Liver (tissue), 8 donors: ENCODE measurements at regions not wholly inside any gene's neighbourhood (a gene's known extent, or its start where the extent isn't known, plus 50 kb on each side); places are given as distances from the start of the nearest gene placed in this dataset.

ENCODE experiments used
- DNase-seq: peaks from one replicate; pipeline ENCODE4 v3.0.0-alpha.2; 2017; ENCODE audit warnings: low spot score
- H3K27ac ChIP-seq, 2 donors: one replicate each; pipeline ENCODE4 v1.7.0; 2013; ENCODE audit warnings: inconsistent platforms in 2 of 2, low read length in 2 of 2, control low read depth in 1 of 2, low read depth in 1 of 2, mild to moderate bottlenecking in 1 of 2
- H3K27me3 ChIP-seq, 4 donors: one replicate each; pipeline versions ENCODE4 v1.6.1 to v1.7.0; 2013; ENCODE audit warnings: low read length in 3 of 4, inconsistent platforms in 1 of 4, mild to moderate bottlenecking in 1 of 4, moderate library complexity in 1 of 4; ENCODE audit not compliant: control insufficient read depth in 4 of 4, insufficient read depth in 4 of 4
- H3K36me3 ChIP-seq, 4 donors: one replicate each; pipeline versions ENCODE4 v1.6.1 to v1.7.0; 2013; ENCODE audit warnings: low read length in 3 of 4, mild to moderate bottlenecking in 3 of 4, low read depth in 1 of 4, moderate library complexity in 1 of 4; ENCODE audit not compliant: control insufficient read depth in 4 of 4, insufficient read depth in 3 of 4
- H3K4me1 ChIP-seq, 4 donors: one replicate each; pipeline versions ENCODE4 v1.6.1 to v1.7.0; 2013; ENCODE audit warnings: low read length in 3 of 4, mild to moderate bottlenecking in 3 of 4, moderate library complexity in 1 of 4; ENCODE audit not compliant: control insufficient read depth in 4 of 4, insufficient read depth in 4 of 4
- H3K4me3 ChIP-seq, 3 donors: one replicate each; pipeline versions ENCODE4 v1.6.1 to v1.7.0; 2013; ENCODE audit warnings: low read length in 3 of 3, control low read depth in 1 of 3, low read depth in 1 of 3, mild to moderate bottlenecking in 1 of 3
- H3K9ac ChIP-seq, 2 donors: one replicate each; pipeline ENCODE4 v1.7.0; 2013; ENCODE audit warnings: low read length in 2 of 2, mild to moderate bottlenecking in 2 of 2, moderate library complexity in 2 of 2, control low read depth in 1 of 2, low read depth in 1 of 2
- H3K9me3 ChIP-seq, 4 donors: one replicate each; pipeline versions ENCODE4 v1.6.1 to v1.7.0; 2013; ENCODE audit warnings: low read length in 3 of 4; ENCODE audit not compliant: control insufficient read depth in 4 of 4
- ATF3 ChIP-seq: IDR thresholded peaks from 2 replicates; pipeline ENCODE4 v1.6.1; 2016; ENCODE audit warnings: antibody characterized with exemption
- EGR1 ChIP-seq, 2 donors: IDR thresholded peaks; 2 replicates each; pipeline ENCODE4 v1.6.1; 2016 to 2018; ENCODE audit warnings: antibody characterized with exemption in 2 of 2, low read depth in 2 of 2
- FOXA1 ChIP-seq: IDR thresholded peaks from 2 replicates; pipeline ENCODE4 v1.6.1; 2016; ENCODE audit warnings: antibody characterized with exemption
- FOXA2 ChIP-seq: IDR thresholded peaks from 2 replicates; pipeline ENCODE4 v1.6.1; 2016; ENCODE audit warnings: antibody characterized with exemption
- GABPA ChIP-seq, 2 donors: IDR thresholded peaks in 1 of 2; conservative IDR thresholded peaks in 1 of 2; 2 replicates each; pipeline ENCODE4 v1.6.1; 2016; ENCODE audit warnings: antibody characterized with exemption in 2 of 2, mild to moderate bottlenecking in 1 of 2, moderate library complexity in 1 of 2
- HNF4A ChIP-seq, 2 donors: conservative IDR thresholded peaks; 2 replicates each; pipeline ENCODE4 v1.6.1; 2016; ENCODE audit warnings: antibody characterized with exemption in 2 of 2, mild to moderate bottlenecking in 2 of 2
- HNF4G ChIP-seq: IDR thresholded peaks from 2 replicates; pipeline ENCODE4 v1.6.1; 2016; ENCODE audit warnings: antibody characterized with exemption
- MAX ChIP-seq: IDR thresholded peaks from 2 replicates; pipeline ENCODE4 v1.6.1; 2016; ENCODE audit warnings: antibody characterized with exemption
- RAD21 ChIP-seq, 2 donors: IDR thresholded peaks; 2 replicates each; pipeline ENCODE4 v1.6.1; 2016; ENCODE audit warnings: antibody characterized with exemption in 2 of 2, mild to moderate bottlenecking in 2 of 2
- REST ChIP-seq: IDR thresholded peaks from 2 replicates; pipeline ENCODE4 v1.6.1; 2016; ENCODE audit warnings: antibody characterized with exemption, mild to moderate bottlenecking
- RXRA ChIP-seq, 2 donors: IDR thresholded peaks; 2 replicates each; pipeline ENCODE4 v1.6.1; 2017 to 2018; ENCODE audit warnings: antibody characterized with exemption in 2 of 2, mild to moderate bottlenecking in 1 of 2
- TAF1 ChIP-seq: conservative IDR thresholded peaks from 2 replicates; pipeline ENCODE4 v1.6.1; 2016; ENCODE audit warnings: antibody characterized with exemption, mild to moderate bottlenecking
- YY1 ChIP-seq: IDR thresholded peaks from 2 replicates; pipeline ENCODE4 v1.6.1; 2016; ENCODE audit warnings: antibody characterized with exemption, mild to moderate bottlenecking
- ZBTB33 ChIP-seq: IDR thresholded peaks from 2 replicates; pipeline ENCODE4 v1.6.1; 2016; ENCODE audit warnings: antibody characterized with exemption
- WGBS: extraction: QIAGEN DNeasy Blood & Tissue Kit; methylation state at CpG from one replicate; pipeline ENCODE4 v1.1.7; 2013; 5-methylcytosine and 5-hydroxymethylcytosine counted together
- TF ChIP-seq, protein P1 (sequence below): fragments of 150-350 bp; IDR thresholded peaks from 2 replicates; pipeline ENCODE4 v1.5.1; 2017; ENCODE audit warnings: improper control_type of control experiment, low read depth, low read length; ENCODE audit not compliant: missing input control
- donor health status: healthy.
- donor health status: healthy.
- donor health status: healthy.
- donor health status: healthy.
- donor health status: healthy.

DNA sequence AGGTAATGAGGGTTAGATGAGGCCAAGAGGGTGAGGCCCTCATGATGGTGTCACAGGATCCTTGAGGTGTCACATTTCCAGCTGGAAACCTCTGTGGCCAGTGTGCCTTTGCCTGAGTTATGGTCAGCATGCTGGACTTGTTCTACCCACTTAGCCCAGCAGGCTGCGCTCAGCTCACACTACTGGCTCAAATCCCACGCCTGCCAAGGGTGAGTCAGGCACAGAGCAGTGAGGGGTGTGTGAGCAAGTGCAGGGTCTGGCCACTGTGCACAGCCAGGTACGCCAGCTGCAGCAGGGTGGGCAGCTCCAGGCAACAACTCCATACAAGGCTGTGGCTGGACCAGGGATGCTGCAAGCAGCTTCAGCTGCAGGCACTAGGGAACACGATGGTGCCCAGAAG lies 616.6 kb upstream of the FSHR start:
- WGBS: 58% methylated on average over 4 of the region's 4 CpGs
- TF ChIP-seq FOXA1 (no peak), EGR1 (IDR thresholded peaks at IDR 0.05; ENCODE audit: low read depth in 2 of 2) (no peak), GABPA (IDR thresholded peaks at IDR 0.05 in 1 of 2, conservative IDR thresholded peaks at IDR 0.05 in 1 of 2) (no peak), HNF4G (no peak), RXRA (IDR thresholded peaks at IDR 0.05) (no peak), RAD21 (IDR thresholded peaks at IDR 0.05) (peak; percentile 49 to 69), REST (no peak)
- TF ChIP-seq, protein P1, sequence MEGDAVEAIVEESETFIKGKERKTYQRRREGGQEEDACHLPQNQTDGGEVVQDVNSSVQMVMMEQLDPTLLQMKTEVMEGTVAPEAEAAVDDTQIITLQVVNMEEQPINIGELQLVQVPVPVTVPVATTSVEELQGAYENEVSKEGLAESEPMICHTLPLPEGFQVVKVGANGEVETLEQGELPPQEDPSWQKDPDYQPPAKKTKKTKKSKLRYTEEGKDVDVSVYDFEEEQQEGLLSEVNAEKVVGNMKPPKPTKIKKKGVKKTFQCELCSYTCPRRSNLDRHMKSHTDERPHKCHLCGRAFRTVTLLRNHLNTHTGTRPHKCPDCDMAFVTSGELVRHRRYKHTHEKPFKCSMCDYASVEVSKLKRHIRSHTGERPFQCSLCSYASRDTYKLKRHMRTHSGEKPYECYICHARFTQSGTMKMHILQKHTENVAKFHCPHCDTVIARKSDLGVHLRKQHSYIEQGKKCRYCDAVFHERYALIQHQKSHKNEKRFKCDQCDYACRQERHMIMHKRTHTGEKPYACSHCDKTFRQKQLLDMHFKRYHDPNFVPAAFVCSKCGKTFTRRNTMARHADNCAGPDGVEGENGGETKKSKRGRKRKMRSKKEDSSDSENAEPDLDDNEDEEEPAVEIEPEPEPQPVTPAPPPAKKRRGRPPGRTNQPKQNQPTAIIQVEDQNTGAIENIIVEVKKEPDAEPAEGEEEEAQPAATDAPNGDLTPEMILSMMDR: peak; percentile 19
- no peak overlapping the region for H3K4me3 ChIP-seq
- DNase-seq: peak; percentile 48
- no peaks in the 10 kb centered on the region for H3K9me3 ChIP-seq
- H3K36me3 ChIP-seq: no peaks in the 10 kb centered on the region
- H3K27ac ChIP-seq: no peak overlapping the region
- no peak overlapping the region for H3K9ac ChIP-seq
- no peaks in the 10 kb centered on the region for H3K4me1 ChIP-seq
- H3K27me3 ChIP-seq: no peaks in the 10 kb centered on the region

DNA sequence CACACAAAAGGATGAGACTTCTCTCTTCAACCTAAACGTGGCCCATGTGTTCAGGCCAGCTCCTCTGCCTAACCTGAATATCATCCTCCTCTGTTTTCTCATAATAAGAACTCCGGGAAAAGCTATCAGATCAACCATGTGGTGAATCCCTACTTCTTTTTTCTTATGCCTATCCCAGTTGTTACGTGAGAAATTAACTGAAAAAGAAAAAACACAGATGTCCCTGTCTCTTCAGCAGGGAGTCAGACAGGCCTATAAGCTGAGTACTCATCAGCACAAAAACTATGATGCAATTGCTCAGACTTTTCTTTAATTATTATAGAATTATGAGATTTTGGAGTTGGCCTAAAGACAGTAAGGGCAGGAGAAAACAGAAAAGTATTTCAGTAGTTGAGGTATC lies 613.0 kb upstream of the FSHR start:
- H3K9ac ChIP-seq: no peak overlapping the region
- no peaks in the 10 kb centered on the region for H3K36me3 ChIP-seq
- no peak overlapping the region for H3K4me3 ChIP-seq
- H3K4me1 ChIP-seq: no peaks in the 10 kb centered on the region
- DNase-seq: no peak
- WGBS: 62% methylated on average over 3 of the region's 3 CpGs
- no peaks in the 10 kb centered on the region for H3K9me3 ChIP-seq
- no peak for TF ChIP-seq YY1
- no peak for TF ChIP-seq EGR1 (IDR thresholded peaks at IDR 0.05; ENCODE audit: low read depth in 2 of 2)
- H3K27me3 ChIP-seq: no peaks in the 10 kb centered on the region
- H3K27ac ChIP-seq: no peak overlapping the region

- H3K4me1 ChIP-seq: no peaks in the 10 kb centered on the region
- DNase-seq: no peak
- 90% methylated on average over 3 of the region's 3 CpGs for WGBS
- H3K27ac ChIP-seq: no peak overlapping the region
- H3K4me3 ChIP-seq: no peak overlapping the region
- no peaks in the 10 kb centered on the region for H3K9me3 ChIP-seq
- H3K36me3 ChIP-seq: no peaks in the 10 kb centered on the region
- H3K27me3 ChIP-seq: peaks cover 0 to 3% (median 0%) of the 10 kb centered on the region in 4 donors
- no peak overlapping the region for H3K9ac ChIP-seq
- no peak for TF ChIP-seq FOXA2
- TF ChIP-seq EGR1 (IDR thresholded peaks at IDR 0.05; ENCODE audit: low read depth in 2 of 2): no peak
- TF ChIP-seq MAX: no peak
- no peak for TF ChIP-seq YY1
- no peak for TF ChIP-seq ATF3
- TF ChIP-seq, protein P1: no peak
- no peak for TF ChIP-seq FOXA1
- TF ChIP-seq ZBTB33: no peak
- no peak for TF ChIP-seq HNF4A (conservative IDR thresholded peaks at IDR 0.05)
- TF ChIP-seq TAF1: no peak
Observed at GRCh38 chr2:49755777-49756176, 601.5 kb upstream of the FSHR start.
